ENCODE measurements at regions not wholly inside any gene's neighbourhood (a gene's known extent, or its start where the extent isn't known, plus 50 kb on each side); places are given as distances from the start of the nearest gene placed in this dataset.
A peak's percentile ranks its signal among the peaks of the same experiment; 100 is the strongest.

DNA sequence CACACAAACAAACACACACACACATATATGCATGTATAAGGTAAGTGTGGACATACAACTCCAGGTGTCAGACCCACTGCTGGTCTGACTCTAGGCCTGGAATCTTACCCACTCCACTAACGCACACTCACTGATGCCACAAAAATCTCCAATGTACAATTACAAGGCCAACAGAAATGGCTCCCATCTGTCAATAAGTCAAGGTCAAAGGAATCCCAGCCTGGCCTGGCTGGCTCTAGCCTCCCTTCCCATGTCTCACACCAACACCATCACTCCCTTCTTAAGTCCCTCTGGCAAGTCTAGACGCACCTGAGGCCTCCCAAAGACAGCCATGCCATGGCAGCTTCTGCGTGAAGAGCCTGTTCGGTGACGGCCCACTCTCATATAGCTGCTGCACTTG, 99.2 kb upstream of the CDYL2 start:
- H3K27me3 Mint-ChIP-seq (ENCODE audit: low read depth): peaks cover 8% of the 10 kb centered on the region
- TF ChIP-seq, protein P1, sequence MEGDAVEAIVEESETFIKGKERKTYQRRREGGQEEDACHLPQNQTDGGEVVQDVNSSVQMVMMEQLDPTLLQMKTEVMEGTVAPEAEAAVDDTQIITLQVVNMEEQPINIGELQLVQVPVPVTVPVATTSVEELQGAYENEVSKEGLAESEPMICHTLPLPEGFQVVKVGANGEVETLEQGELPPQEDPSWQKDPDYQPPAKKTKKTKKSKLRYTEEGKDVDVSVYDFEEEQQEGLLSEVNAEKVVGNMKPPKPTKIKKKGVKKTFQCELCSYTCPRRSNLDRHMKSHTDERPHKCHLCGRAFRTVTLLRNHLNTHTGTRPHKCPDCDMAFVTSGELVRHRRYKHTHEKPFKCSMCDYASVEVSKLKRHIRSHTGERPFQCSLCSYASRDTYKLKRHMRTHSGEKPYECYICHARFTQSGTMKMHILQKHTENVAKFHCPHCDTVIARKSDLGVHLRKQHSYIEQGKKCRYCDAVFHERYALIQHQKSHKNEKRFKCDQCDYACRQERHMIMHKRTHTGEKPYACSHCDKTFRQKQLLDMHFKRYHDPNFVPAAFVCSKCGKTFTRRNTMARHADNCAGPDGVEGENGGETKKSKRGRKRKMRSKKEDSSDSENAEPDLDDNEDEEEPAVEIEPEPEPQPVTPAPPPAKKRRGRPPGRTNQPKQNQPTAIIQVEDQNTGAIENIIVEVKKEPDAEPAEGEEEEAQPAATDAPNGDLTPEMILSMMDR (IDR thresholded peaks at IDR 0.05; ENCODE audit: unreplicated experiment in 3 of 3): no peak
- peaks cover 11% of the 10 kb centered on the region for H3K4me1 Mint-ChIP-seq
- H3K27ac Mint-ChIP-seq: no peak overlapping the region
- H3K4me3 Mint-ChIP-seq: no peak overlapping the region
- no peaks in the 10 kb centered on the region for H3K36me3 Mint-ChIP-seq (ENCODE audit: low read depth)
- H3K9me3 Mint-ChIP-seq: no peaks in the 10 kb centered on the region

DNA sequence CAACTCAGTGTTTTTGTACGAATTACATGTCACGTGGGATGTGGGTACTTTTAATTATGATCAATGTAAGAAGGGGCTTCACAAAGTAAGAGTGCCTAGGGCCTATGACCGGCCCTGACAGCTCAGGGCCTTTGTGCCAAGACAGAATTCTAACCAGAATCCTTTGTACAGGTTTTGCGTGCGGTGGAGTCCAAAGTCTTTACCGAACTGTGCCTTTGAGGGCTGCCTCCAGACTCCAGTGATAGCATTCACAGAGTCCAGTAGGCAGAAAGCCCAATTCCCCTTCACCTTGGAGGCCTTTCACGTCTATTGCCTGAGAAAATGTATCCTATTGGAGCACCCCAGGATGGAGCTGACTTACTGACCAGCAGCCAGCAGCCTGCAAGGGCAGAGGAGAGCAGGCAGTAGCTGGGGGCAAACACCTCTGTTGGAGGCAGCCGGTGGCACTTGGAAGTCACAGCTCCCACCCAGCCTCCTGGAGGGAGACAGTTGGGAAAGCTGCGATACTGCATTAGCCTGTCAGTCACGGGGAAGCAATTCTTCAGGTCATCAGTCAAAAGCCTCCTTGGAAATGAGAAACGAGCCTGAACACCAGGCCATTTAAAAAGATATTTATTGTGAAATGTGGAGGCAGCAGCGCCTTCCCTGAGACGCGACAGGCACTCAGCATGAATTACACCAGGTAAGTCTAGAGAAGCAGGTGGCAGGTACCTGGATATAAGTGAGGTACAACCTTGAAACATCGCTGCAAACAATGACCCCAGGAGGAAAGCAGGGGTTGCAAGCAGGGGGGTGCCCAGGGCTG, 98.1 kb upstream of the CDYL2 start:
- Mint-ChIP-seq H3K36me3 (ENCODE audit: low read depth) (no peaks in the 10 kb centered on the region), H3K4me3 (no peak overlapping the region), H3K27me3 (ENCODE audit: low read depth) (peaks cover 8% of the 10 kb centered on the region), H3K4me1 (peaks cover 11% of the 10 kb centered on the region), H3K9me3 (no peaks in the 10 kb centered on the region), H3K27ac (no peak overlapping the region)
- TF ChIP-seq, protein P1 (IDR thresholded peaks at IDR 0.05; ENCODE audit: unreplicated experiment in 3 of 3): no peak

DNA sequence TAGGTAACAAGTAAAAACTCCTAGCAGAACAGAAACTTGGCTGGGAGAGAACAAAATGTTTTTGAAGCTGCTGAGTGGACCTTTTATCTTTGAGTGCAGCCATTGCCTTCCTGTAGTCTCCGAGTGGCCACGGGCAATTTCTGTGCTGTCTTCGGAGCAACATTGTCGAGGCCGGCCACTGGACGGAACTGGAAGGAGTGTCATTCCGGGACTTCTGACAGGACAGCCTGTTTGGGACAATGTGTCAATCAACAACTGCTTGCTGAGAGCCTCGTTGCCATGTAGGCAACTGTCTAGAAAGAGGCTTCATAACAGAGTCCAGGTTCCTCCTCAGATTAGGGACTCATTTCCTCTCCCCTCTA, 96.2 kb upstream of the CDYL2 start:
- peaks cover 15% of the 10 kb centered on the region for H3K4me1 Mint-ChIP-seq
- no peaks in the 10 kb centered on the region for H3K9me3 Mint-ChIP-seq
- H3K4me3 Mint-ChIP-seq: no peak overlapping the region
- peaks cover 8% of the 10 kb centered on the region for H3K27me3 Mint-ChIP-seq (ENCODE audit: low read depth)
- H3K27ac Mint-ChIP-seq: peak overlapping the region in 2 of 3 experiments; percentile 70 to 82
- TF ChIP-seq, protein P1 (IDR thresholded peaks at IDR 0.05; ENCODE audit: unreplicated experiment in 3 of 3): no peak
- no peaks in the 10 kb centered on the region for H3K36me3 Mint-ChIP-seq (ENCODE audit: low read depth)

DNA sequence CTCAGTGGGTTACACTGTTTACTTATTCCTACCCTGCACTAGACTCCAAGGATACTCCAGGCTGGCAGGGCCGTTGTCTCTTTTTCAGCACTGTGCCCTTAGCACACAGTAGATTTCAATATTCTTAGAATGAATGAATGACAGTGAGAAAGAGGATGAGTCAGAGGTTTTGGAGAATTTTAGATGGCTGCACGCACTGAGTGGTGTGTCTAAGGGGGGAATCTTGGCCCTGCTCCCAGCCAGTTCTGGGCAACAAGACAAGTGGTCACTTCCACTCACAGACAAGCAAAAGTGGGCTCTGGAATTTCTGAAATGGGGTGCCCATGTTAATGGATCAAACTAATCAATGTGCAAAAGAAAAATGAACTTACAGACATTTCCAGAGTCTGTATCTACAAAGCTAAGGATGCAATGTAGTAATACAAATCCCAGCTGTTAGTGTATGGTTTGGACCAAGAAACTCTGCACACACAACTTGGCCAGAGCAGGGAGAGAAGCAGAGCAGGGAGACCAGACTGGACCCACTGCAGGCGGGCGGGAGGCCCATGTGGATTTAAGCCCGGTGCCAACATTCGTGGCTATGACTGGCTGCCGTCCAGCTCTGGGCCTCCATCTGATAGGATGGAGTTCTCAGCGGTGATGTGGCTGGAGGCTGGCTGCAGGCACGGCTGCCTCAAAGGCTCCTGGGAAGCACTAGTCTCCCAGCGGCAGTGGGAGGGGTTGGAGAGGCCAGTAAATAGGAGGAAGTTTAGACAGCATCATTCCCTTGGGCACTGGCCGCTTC, 95.6 kb upstream of the CDYL2 start:
- no peaks in the 10 kb centered on the region for H3K9me3 Mint-ChIP-seq
- no peak overlapping the region for H3K4me3 Mint-ChIP-seq
- H3K4me1 Mint-ChIP-seq: peaks cover 15% of the 10 kb centered on the region
- no peaks in the 10 kb centered on the region for H3K36me3 Mint-ChIP-seq (ENCODE audit: low read depth)
- peak overlapping the region; percentile 2 to 82 (median 70) for H3K27ac Mint-ChIP-seq
- peaks cover 8% of the 10 kb centered on the region for H3K27me3 Mint-ChIP-seq (ENCODE audit: low read depth)
- TF ChIP-seq, protein P1 (IDR thresholded peaks at IDR 0.05; ENCODE audit: unreplicated experiment in 3 of 3): no peak

DNA sequence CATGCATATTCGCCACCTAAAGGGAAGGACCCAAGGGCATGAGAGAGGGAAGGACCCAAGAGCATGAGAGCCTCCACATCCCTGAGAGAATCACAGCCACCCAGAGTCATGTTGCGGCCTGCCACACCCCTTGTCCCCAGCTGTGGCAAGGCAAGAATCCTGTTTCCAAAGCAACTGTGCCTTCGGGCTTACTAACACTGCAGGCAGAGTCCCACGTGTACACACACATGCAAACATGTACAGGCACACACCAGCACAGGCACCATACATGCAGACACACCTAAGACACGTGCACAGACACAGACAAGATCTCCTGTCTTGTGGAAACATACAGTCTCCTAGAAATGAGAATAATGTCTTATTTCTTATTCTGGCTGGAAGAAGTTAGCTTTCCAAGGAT, 92.4 kb upstream of the CDYL2 start:
- TF ChIP-seq, protein P1 (IDR thresholded peaks at IDR 0.05; ENCODE audit: unreplicated experiment in 3 of 3): no peak
- Mint-ChIP-seq H3K4me3 (no peak overlapping the region), H3K27ac (no peak overlapping the region), H3K36me3 (ENCODE audit: low read depth) (no peaks in the 10 kb centered on the region), H3K4me1 (peaks cover 28% of the 10 kb centered on the region), H3K9me3 (no peaks in the 10 kb centered on the region), H3K27me3 (ENCODE audit: low read depth) (peaks cover 5% of the 10 kb centered on the region)
